Daoy (cell line): ENCODE measurements at regions not wholly inside any gene's neighbourhood (a gene's known extent, or its start where the extent isn't known, plus 50 kb on each side); places are given as distances from the start of the nearest gene placed in this dataset.
A peak's percentile ranks its signal among the peaks of the same experiment; 100 is the strongest.
"Not testable (repeated sequence)": the region's sequence is repeated elsewhere in the genome, so short reads cannot be mapped to it uniquely, and the experiment has no call there.

Experiments
- DNase-seq: peaks from one replicate; pipeline ENCODE4 v3.0.0-alpha.2; 2015; ENCODE audit warnings: low read depth

DNA sequence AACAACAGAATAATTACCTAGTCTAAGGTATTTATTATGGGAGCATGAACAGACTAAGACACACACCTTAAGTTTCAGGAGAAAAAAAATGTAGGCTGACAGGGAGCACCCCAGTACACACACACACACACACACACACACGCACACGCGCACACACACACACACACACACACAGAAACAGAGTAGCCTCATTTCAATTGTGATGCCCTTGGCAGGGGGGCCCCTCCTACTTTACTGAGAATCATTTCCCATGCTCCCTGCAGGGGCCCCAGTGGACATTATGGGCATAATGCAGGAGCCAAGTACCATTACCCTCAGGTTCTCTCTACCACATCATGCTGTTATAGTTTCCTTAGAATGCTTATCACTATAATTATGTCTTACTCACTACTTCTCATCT, 104.9 kb downstream of the CDC7 start:
- no peak for DNase-seq

DNA sequence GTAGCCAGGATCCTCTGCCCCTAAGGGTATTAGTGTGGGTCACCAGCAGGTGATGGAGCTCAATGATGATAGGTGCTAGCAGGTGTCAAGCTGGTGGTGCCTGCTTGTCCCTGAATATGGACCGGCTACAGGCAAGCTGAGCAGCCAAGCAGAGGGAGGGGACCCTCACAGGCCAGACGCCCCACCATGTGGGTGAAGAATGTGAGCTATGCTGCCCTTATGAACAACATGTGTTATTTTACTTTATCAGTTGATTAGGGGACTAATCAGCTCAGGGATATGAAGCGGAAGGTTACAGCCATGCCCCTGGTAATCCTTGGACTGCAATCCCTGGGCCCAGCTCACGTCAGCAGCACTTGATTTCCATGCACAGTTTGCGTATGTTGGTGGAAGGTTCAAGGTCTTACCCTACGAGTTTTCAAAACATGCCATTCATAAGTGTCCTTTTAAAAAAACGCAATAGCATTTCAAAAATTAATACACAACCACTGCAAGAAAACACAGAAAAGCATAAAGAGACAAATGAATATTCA, 106.0 kb downstream of the CDC7 start:
- no peak for DNase-seq

DNA sequence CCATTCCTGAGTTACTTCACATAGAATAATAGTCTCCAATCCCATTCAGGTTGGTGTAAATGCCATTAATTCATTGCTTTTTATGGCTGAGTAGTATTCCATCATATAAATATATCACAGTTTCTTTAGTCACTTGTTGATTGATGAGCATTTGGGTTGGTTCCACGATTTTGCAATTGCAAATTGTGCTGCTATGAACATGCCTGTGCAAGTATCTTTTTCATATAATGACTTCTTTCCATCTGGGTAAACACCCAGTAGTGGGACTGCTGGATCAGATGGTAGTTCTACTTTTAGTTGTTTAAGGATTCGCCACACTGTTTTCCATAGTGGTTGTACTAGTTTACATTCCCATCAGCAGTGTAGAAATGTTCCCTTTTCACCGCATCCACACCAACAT, 107.0 kb downstream of the CDC7 start:
- not testable (repeated sequence) for DNase-seq

DNA sequence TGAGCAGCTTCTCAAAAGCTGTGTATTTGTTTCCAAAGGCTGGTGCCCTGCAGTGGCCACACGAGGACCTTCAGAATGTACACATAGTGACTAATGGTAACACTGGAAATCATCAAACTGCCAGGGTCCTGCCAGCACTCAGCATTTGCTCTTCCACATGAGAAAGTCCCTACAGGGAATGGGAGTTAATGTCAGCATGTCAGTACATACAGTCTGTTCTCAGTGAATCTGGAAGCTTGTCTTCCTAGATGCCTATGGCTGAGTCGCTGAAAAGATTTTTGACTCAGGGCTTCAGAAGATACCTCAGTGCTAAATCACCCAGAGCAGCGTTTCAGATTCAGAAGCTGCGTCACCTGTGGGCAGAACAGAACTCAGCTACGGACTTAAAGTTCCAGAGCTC, 108.2 kb downstream of the CDC7 start:
- peak; percentile 35 for DNase-seq

DNA sequence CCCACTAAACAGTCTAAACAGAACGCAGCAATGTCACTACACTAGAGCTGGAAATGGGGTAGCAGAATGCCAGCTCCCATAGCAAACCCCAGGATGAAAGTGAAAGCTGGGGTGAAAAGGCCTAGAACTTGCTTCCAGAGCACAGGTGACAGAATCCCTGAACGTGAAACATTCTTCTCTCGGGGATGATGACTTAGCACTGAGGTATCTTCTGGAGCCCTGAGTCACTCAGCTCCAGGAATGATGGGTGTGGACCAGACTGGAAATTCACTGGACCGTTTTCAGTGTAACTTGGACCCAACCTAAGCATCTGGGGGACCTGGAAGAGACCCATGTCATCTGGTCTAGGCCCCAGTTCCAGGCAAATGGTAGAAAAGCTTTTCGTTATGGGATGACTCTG, 108.9 kb downstream of the CDC7 start:
- DNase-seq: peak; percentile 60

DNA sequence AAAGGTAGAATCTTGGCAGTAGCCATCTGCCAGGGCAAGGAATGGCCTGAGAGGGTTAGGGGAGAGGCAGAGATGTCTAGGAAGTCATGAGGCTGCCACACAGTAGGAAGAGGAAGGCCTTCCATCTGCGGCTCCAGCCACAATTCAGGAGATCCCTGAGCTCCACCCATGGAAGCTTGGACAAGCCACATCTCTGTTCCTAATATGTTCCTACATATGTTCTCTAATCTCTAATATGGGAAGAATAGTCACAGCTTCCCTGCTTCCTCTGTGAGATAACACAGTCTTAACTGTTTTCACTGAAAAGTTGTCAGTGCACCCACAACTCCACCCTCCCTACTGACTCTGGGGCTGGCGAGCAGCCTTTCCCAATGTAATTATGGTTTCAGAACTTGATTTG, 109.5 kb downstream of the CDC7 start:
- no peak for DNase-seq

DNA sequence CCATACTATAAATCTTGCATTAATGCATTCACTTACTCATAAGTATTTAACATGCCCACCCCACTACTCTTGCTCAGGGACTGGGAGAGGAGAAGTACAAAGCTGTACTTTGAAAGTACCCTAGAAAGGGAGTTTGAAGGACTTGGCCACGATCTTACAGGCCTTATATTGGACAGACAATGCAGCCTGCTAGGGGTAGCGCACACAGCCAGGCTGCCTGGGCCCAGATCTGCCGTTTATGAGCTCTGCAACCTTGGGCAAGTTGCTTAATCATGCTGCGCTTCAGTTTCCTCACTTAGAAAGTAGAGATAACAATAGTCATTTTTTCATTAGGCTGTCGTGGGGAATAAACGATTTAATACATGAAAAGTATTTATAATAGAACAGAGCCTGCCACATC, 110.1 kb downstream of the CDC7 start:
- DNase-seq: no peak

DNA sequence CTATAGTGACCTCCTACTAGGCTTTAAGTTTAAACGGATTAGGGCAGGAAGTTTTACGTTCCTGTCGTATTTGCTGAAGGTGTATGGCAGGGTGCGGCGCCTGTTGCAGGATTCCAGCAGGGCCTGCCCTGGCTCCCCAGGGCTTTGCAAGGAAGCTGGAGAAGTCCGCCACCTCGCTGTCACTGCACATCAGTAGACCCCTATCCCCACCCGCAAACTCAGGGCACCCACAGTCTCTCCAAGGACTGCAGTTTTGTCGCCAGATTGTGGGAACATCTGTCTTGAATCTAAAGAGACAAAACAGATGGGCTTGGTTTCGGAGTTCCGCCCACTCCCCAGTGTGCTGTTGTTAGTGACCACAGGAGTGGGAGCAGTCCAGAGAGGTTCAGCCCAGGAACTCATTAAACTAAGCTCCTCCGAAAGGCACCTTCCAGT, 110.8 kb downstream of the CDC7 start:
- DNase-seq: no peak

DNA sequence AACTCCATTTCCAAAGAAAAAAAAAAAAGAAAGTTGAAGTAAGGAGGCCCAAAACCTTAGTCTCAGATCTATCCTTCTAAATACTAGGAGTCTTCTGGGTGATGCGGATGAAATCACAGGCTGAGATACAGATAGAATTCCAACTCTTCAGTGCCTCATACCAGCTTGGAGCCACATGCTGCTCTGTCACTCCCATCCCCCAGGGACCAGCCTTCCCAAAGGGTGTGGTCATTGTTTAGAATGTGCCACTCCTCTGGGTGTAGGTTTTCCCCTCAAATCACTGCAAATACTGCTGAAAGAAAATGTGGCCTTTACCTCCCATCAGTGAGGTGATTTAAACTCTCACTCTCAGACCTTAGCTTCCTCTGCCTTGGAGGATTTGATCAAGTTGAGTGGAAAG, 112.9 kb downstream of the CDC7 start:
- DNase-seq: peak; percentile 41

DNA sequence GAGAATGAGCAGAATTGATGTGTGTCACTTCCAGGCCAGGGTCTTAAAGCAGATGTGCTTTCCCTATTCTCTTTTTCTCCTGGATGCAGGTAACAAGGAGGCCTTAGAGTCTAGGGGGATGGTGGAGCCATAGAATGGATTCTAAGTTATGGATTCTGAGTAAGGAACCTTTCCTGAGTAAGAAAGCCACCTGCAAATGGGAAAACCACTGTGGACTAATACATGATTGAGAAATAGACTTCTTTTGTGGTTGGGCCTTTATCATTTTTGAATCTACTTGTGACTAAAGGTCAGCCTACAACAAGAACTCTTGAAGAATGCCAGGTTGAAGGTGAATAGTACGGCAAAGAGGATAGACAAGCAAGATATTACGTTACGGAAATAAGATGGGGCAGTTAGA, 116.1 kb downstream of the CDC7 start:
- DNase-seq: no peak

DNA sequence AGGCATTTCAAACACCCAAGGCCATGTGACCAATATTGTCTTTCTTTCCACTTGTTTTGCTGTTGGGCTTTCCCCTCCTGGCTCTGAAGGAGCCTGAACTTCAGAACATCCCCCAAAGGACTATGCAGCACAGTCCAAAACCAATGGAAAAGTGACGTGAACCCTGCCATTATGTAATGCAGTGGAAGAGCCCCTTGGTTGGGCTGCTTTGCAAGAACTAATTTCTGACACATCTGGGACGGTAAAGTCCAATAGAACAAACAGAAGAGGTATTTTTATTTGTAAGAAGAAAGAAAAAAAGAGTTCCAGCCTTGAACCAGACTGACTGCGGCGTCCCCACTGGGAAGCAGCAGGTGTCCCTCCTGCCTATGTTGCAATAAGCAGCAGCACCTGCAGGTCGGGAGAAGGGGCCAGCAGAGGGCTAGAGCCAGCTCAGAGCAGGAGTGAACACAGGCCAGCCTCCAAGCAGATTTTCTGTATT, 116.7 kb downstream of the CDC7 start:
- DNase-seq: no peak

DNA sequence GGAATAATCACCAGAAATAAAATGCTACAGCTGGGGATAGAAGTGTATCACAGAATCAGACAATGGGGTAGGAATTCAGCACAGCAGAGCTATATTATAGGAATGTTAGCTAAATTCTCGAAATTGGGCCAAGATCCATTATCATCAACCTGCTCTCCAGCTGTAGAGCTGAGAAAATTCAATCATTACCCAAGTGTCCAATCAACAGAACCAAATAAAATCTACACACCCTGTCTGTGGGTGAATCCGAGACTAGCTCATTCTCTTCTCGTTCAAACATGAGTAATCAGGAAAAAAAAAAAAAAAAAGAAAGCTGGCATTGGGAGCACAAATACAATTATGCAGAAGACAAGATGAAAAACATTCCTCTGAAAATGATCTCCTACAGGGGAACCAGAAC, 119.2 kb downstream of the CDC7 start:
- DNase-seq: no peak

DNA sequence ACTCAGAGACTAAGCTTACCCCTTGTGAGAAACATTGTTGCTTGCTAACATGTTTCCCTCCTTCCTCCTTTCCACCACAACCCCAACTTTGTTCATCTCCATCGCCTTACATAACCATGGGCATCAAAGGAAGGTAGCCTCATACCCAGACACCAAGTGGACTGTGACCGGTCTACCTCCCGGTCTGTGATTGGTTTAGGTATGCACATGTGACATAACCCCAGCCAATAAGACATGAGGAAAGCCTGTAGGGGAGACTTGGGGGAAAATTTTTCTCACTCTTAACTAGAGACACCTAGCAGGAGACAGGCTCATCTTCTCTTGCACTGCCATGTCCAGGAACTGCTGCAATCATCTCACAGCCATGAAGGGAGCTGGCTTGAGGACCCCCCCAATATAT, 120.7 kb downstream of the CDC7 start:
- DNase-seq: no peak

DNA sequence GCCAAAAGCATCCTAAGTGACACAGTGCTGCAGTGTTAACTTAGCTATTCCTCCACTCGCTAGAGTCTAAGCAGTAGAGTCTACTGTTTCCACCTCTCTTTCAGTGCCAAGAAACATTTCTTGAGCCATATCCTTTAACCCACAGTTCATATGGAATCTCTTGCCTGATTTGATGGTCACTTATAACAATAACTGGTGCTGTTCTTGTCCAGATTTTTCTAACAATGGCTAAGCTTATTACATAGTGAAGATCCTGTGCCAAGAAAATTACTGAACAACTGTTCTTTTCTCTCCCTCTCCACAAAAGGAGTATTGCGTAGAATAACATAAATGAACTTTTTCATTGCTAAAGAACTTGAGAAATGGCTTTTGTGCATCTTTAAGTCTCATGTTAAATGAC, 121.3 kb downstream of the CDC7 start:
- no peak for DNase-seq

DNA sequence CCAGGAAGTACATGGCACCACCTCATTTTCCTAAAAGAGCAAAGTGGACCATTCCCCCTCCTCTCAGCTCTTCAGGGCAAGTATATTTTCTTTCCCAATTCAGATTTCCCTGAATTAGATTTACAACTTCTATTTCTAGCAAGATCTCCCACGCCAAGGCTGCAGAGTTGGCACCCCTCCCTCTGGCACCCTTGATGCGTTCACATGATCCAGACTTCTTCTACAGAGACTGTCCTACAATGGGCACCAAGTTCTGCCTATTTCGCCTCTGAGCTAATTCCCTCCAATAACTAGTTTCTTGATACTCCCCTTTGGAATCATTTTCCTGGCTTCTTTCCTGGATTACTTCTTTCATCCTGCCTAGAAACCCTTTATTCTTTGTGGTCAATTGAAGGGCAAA, 122.0 kb downstream of the CDC7 start:
- DNase-seq: no peak

DNA sequence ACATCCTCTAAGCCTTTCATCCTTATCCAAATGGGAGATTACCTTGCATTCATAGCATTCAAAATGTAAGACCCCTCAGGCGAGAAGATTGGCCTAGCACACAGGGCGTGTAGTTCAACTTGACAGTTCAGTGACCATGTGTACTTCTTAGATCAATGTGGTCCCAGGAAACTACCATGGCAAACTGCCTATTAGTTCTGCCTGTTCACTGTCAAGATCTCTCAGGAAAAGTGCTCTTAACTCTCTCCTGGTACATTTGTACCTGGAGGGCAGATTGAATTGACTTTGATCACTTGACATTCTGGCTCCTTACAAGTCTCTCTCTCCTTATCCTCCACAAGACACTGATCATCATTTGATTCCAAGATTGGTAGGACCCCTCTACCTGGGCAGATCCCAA, 122.4 kb downstream of the CDC7 start:
- DNase-seq: no peak

DNA sequence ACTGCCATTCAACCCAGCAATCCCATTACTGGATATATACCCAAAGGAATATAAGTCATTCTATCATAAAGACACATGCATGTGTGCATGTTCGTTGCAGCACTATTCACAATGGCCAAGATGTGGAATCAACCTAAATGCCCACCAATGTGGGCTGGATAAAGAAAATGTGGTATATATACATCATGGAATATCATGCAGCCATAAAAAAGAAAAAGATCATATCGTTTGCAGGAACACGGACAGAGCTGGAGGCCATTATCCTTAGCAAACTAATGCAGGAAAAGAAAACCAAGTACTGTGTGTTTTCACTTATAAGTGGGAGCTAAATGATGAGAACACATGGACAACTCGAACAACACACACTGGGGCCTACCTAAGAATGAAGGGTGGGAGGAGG, 123.7 kb downstream of the CDC7 start:
- DNase-seq: no peak
